Body of pancreas (tissue), 4 donors: ENCODE measurements at regions not wholly inside any gene's neighbourhood (a gene's known extent, or its start where the extent isn't known, plus 50 kb on each side); places are given as distances from the start of the nearest gene placed in this dataset.

Experiments
- ATAC-seq: fragments of 150-250 bp; one replicate; pipeline ENCODE4 v1.9.1; 2016
- DNase-seq, 4 donors: peaks; one replicate each; pipeline ENCODE4 v3.0.0-alpha.2; 2019
- H3K27ac ChIP-seq, 4 donors: fragments of 200-600 bp; sonication (generic); 1 replicate in 3 of 4; 2 replicates in 1 of 4; pipeline versions ENCODE4 v1.5.1 to v1.6.1; 2016 to 2019; ENCODE audit warnings: mild to moderate bottlenecking in 1 of 4, mixed read lengths in 1 of 4, moderate library complexity in 1 of 4
- H3K27me3 ChIP-seq, 2 donors: fragments of 200-600 bp; sonication (generic); one replicate each; pipeline ENCODE4 v1.6.0; 2016; ENCODE audit warnings: mild to moderate bottlenecking in 1 of 2
- H3K36me3 ChIP-seq, 2 donors: fragments of 200-600 bp; sonication (generic); replicated peaks in 1 of 2; 2 replicates each; pipeline ENCODE4 v1.5.1; 2016; ENCODE audit warnings: low read depth in 2 of 2; ENCODE audit not compliant: insufficient read depth in 1 of 2
- H3K4me1 ChIP-seq: fragments of 200-600 bp; sonication (generic); one replicate; pipeline ENCODE4 v1.6.0; 2016
- H3K4me3 ChIP-seq, 2 donors: fragments of 200-600 bp; sonication (generic); 1 replicate in 1 of 2; 2 replicates in 1 of 2; pipeline ENCODE4 v1.5.1; 2016 to 2019
- H3K9me3 ChIP-seq, 3 donors: fragments of 200-600 bp; sonication (generic); 1 replicate in 2 of 3; 2 replicates in 1 of 3; pipeline ENCODE4 v1.5.1; 2016
- POLR2A ChIP-seq, 3 donors: fragments of 450-650 bp; IDR thresholded peaks; one replicate each; pipeline ENCODE4 v1.6.1; 2016; ENCODE audit warnings: antibody characterized with exemption in 3 of 3, mild to moderate bottlenecking in 2 of 3
- WGBS, 2 donors: methylation state at CpG; one replicate each; pipeline ENCODE4 v1.1.5; 2017; 5-methylcytosine and 5-hydroxymethylcytosine counted together
- intact Hi-C: fragments of 100-400 bp; cut with DNase I; formaldehyde crosslinking; loops from one replicate; pipeline ENCODE4 v1.15.1; 2023
- TF ChIP-seq, protein P1 (sequence below), 7 experiments: fragments of 450-650 bp in 4 of 7; fragments of 200-600 bp in 3 of 7; sonication (generic) in 3 of 7; IDR thresholded peaks; one replicate each; pipeline ENCODE4 v1.5.1; 2016 to 2019; ENCODE audit warnings: antibody characterized with exemption in 7 of 7

DNA sequence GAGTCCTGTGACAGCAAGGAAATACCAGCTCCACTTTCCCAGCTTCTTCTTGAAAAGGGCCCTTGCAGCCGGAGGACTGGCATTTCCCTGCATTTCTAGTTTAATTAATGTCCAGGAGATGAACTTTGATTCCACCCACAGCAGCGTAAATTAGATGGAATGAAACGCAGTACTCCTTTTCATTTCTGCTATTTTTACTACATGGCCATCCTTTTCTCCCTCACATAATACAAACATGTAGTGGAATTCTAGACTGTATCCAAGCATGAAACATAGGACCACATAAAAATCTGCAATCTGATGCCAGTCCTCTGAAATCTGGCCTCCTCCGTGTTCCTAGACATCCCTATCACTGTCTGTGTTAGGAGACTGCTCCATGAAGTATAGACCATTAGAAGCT, 403.2 kb downstream of the NR2F2 start:
- DNase-seq (no peak), ATAC-seq (no peak)
- H3K4me3 ChIP-seq = no peak overlapping the region
- no peaks in the 10 kb centered on the region for H3K27me3 ChIP-seq
- intact Hi-C loops = no loop called here
- H3K4me1 ChIP-seq = no peaks in the 10 kb centered on the region
- no peaks in the 10 kb centered on the region for H3K9me3 ChIP-seq
- no peaks in the 10 kb centered on the region for H3K36me3 ChIP-seq
- TF ChIP-seq POLR2A (IDR thresholded peaks at IDR 0.05) = no peak
- TF ChIP-seq, protein P1, sequence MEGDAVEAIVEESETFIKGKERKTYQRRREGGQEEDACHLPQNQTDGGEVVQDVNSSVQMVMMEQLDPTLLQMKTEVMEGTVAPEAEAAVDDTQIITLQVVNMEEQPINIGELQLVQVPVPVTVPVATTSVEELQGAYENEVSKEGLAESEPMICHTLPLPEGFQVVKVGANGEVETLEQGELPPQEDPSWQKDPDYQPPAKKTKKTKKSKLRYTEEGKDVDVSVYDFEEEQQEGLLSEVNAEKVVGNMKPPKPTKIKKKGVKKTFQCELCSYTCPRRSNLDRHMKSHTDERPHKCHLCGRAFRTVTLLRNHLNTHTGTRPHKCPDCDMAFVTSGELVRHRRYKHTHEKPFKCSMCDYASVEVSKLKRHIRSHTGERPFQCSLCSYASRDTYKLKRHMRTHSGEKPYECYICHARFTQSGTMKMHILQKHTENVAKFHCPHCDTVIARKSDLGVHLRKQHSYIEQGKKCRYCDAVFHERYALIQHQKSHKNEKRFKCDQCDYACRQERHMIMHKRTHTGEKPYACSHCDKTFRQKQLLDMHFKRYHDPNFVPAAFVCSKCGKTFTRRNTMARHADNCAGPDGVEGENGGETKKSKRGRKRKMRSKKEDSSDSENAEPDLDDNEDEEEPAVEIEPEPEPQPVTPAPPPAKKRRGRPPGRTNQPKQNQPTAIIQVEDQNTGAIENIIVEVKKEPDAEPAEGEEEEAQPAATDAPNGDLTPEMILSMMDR (IDR thresholded peaks at IDR 0.05) = no peak
- WGBS, 2 donors = 70% methylated on average over 4 of the region's 4 CpGs
- no peak overlapping the region for H3K27ac ChIP-seq

- ATAC-seq = no peak
- Histone ChIP-seq H3K27ac (no peak overlapping the region), H3K4me1 (no peaks in the 10 kb centered on the region), H3K9me3 (no peaks in the 10 kb centered on the region), H3K27me3 (no peaks in the 10 kb centered on the region), H3K36me3 (no peaks in the 10 kb centered on the region), H3K4me3 (no peak overlapping the region)
- TF ChIP-seq, protein P1 (IDR thresholded peaks at IDR 0.05) = no peak
- TF ChIP-seq POLR2A (IDR thresholded peaks at IDR 0.05) = no peak
- no peak for DNase-seq
- 68 to 69% methylated on average over 2 of the region's 2 CpGs for WGBS, 2 donors
- intact Hi-C loops = no loop called here
Observed at GRCh38 chr15:96735632-96736240, 405.2 kb downstream of the NR2F2 start.

GRCh38 chr15:96736384-96736783, 405.9 kb downstream of the NR2F2 start:
- no peaks in the 10 kb centered on the region for H3K9me3 ChIP-seq
- no peak for DNase-seq
- H3K4me1 ChIP-seq = no peaks in the 10 kb centered on the region
- no peak overlapping the region for H3K4me3 ChIP-seq
- no peaks in the 10 kb centered on the region for H3K36me3 ChIP-seq
- H3K27me3 ChIP-seq = no peaks in the 10 kb centered on the region
- TF ChIP-seq, protein P1 (IDR thresholded peaks at IDR 0.05) = no peak
- no peak for TF ChIP-seq POLR2A (IDR thresholded peaks at IDR 0.05)
- intact Hi-C loops = no loop called here
- 67 to 72% methylated on average over 2 of the region's 2 CpGs for WGBS, 2 donors
- H3K27ac ChIP-seq = no peak overlapping the region
- ATAC-seq = no peak

- intact Hi-C loops = no loop called here
- Histone ChIP-seq H3K27me3 (no peaks in the 10 kb centered on the region), H3K4me3 (no peak overlapping the region), H3K4me1 (no peaks in the 10 kb centered on the region), H3K27ac (no peak overlapping the region), H3K9me3 (no peaks in the 10 kb centered on the region), H3K36me3 (no peaks in the 10 kb centered on the region)
- TF ChIP-seq POLR2A (IDR thresholded peaks at IDR 0.05) = no peak
- TF ChIP-seq, protein P1 (IDR thresholded peaks at IDR 0.05) = no peak
- DNase-seq (no peak), ATAC-seq (no peak)
- WGBS, 2 donors = 72 to 77% methylated on average over 6 of the region's 6 CpGs
Observed at GRCh38 chr15:96737408-96737807, 406.9 kb downstream of the NR2F2 start.

- intact Hi-C loops = no loop called here
- Histone ChIP-seq H3K4me1 (no peaks in the 10 kb centered on the region), H3K4me3 (no peak overlapping the region), H3K27me3 (no peaks in the 10 kb centered on the region), H3K36me3 (no peaks in the 10 kb centered on the region), H3K27ac (no peak overlapping the region), H3K9me3 (no peaks in the 10 kb centered on the region)
- DNase-seq = no peak
- no peak for TF ChIP-seq POLR2A (IDR thresholded peaks at IDR 0.05)
- TF ChIP-seq, protein P1 (IDR thresholded peaks at IDR 0.05) = no peak
- 18 to 42% methylated on average over 4 of the region's 4 CpGs for WGBS, 2 donors
- ATAC-seq = no peak
Observed at GRCh38 chr15:96746665-96747064, 416.2 kb downstream of the NR2F2 start.
